ENCODE measurements at regions not wholly inside any gene's neighbourhood (a gene's known extent, or its start where the extent isn't known, plus 50 kb on each side); places are given as distances from the start of the nearest gene placed in this dataset.
A peak's percentile ranks its signal among the peaks of the same experiment; 100 is the strongest.

DNA sequence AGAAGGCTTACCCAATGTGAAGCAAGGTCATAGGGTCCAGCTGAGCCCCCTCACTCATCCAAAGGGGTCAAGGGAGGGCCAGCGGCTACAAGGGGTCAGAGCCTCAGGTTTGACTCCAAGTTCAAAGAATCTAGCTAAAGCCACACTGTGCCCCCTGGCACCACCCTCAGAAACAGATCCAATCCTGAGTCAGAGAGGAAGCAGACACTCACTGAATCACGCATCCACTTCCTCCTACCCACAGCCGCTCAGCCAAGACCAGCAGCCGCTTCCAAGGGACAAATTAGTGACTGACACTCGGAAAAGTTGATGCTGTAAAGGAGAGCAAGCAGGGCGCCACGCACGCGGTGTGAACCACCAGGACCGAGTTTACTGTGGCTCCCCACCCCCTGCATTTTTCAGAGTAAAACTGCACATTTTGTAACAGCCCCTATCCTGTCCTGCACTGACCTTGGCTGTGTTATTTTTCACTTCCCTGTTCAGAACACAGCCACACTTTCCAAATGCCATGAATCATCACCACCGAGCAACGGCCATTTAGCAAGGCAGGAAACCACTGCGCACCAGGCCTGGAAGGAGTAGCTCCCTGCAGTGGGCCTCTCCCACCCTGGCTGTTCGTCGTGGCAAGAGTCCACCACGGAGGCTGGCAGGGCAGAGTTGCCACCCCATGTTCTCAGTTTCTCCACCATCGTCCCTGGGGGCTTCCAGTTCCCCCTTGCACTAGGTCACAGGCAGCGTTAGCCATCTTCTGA is 147.8 kb downstream of the TOMM20 start (continued):
- TF ChIP-seq, protein P1, sequence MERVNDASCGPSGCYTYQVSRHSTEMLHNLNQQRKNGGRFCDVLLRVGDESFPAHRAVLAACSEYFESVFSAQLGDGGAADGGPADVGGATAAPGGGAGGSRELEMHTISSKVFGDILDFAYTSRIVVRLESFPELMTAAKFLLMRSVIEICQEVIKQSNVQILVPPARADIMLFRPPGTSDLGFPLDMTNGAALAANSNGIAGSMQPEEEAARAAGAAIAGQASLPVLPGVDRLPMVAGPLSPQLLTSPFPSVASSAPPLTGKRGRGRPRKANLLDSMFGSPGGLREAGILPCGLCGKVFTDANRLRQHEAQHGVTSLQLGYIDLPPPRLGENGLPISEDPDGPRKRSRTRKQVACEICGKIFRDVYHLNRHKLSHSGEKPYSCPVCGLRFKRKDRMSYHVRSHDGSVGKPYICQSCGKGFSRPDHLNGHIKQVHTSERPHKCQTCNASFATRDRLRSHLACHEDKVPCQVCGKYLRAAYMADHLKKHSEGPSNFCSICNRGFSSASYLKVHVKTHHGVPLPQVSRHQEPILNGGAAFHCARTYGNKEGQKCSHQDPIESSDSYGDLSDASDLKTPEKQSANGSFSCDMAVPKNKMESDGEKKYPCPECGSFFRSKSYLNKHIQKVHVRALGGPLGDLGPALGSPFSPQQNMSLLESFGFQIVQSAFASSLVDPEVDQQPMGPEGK (CRISPR knock-in tag; IDR thresholded peaks at IDR 0.05) = peak; percentile 70
- no peak for TF ChIP-seq NFE2 (CRISPR knock-in tag; IDR thresholded peaks at IDR 0.05)
- TF ChIP-seq POLR2A (IDR thresholded peaks at IDR 0.05; ENCODE audit: insufficient read depth in 1 of 2, low read depth in 2 of 2, low read length in 2 of 2) = peak; percentile 38 to 54
- TF ChIP-seq RFXAP (CRISPR knock-in tag; IDR thresholded peaks at IDR 0.05; ENCODE audit: borderline replicate concordance) = peak; percentile 26; the same call in 1 of the 2 replicates
- no peak for TF ChIP-seq PLRG1 (conservative IDR thresholded peaks at IDR 0.05)
- no peak for TF ChIP-seq SUZ12 (IDR thresholded peaks at IDR 0.05; ENCODE audit: low read depth, low read length)
- TF ChIP-seq NR2F1 (CRISPR knock-in tag; IDR thresholded peaks at IDR 0.05) = peak; percentile 55 to 85
- TF ChIP-seq CENPT (CRISPR knock-in tag; IDR thresholded peaks at IDR 0.05; ENCODE audit: low read depth) = no peak
- TF ChIP-seq, protein P2, sequence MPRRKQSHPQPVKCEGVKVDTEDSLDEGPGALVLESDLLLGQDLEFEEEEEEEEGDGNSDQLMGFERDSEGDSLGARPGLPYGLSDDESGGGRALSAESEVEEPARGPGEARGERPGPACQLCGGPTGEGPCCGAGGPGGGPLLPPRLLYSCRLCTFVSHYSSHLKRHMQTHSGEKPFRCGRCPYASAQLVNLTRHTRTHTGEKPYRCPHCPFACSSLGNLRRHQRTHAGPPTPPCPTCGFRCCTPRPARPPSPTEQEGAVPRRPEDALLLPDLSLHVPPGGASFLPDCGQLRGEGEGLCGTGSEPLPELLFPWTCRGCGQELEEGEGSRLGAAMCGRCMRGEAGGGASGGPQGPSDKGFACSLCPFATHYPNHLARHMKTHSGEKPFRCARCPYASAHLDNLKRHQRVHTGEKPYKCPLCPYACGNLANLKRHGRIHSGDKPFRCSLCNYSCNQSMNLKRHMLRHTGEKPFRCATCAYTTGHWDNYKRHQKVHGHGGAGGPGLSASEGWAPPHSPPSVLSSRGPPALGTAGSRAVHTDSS (CRISPR knock-in tag; conservative IDR thresholded peaks at IDR 0.05) = no peak
- TF ChIP-seq ZNF383 (CRISPR knock-in tag; IDR thresholded peaks at IDR 0.05; ENCODE audit: borderline replicate concordance) = no peak
- TF ChIP-seq MBNL3 (CRISPR knock-in tag; conservative IDR thresholded peaks at IDR 0.05) = no peak
- no peak for TF ChIP-seq MAZ (IDR thresholded peaks at IDR 0.05; ENCODE audit: borderline replicate concordance, low read depth, low read length)
- peak; percentile 68 for TF ChIP-seq MAZ (CRISPR knock-in tag; IDR thresholded peaks at IDR 0.05; ENCODE audit: low read depth)
- no peak for TF ChIP-seq SMARCE1 (IDR thresholded peaks at IDR 0.05; ENCODE audit: borderline replicate concordance)
- peak; percentile 93 for TF ChIP-seq ZBTB38 (CRISPR knock-in tag; IDR thresholded peaks at IDR 0.05)
- TF ChIP-seq, protein P3, sequence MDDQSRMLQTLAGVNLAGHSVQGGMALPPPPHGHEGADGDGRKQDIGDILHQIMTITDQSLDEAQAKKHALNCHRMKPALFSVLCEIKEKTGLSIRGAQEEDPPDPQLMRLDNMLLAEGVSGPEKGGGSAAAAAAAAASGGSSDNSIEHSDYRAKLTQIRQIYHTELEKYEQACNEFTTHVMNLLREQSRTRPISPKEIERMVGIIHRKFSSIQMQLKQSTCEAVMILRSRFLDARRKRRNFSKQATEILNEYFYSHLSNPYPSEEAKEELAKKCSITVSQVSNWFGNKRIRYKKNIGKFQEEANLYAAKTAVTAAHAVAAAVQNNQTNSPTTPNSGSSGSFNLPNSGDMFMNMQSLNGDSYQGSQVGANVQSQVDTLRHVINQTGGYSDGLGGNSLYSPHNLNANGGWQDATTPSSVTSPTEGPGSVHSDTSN (CRISPR knock-in tag; IDR thresholded peaks at IDR 0.05; ENCODE audit: borderline replicate concordance) = no peak
- no peak for TF ChIP-seq ZNF749 (CRISPR knock-in tag; IDR thresholded peaks at IDR 0.05; ENCODE audit: borderline replicate concordance)
- TF ChIP-seq ZNF354B (CRISPR knock-in tag; IDR thresholded peaks at IDR 0.05) = no peak
- TF ChIP-seq, protein P4, sequence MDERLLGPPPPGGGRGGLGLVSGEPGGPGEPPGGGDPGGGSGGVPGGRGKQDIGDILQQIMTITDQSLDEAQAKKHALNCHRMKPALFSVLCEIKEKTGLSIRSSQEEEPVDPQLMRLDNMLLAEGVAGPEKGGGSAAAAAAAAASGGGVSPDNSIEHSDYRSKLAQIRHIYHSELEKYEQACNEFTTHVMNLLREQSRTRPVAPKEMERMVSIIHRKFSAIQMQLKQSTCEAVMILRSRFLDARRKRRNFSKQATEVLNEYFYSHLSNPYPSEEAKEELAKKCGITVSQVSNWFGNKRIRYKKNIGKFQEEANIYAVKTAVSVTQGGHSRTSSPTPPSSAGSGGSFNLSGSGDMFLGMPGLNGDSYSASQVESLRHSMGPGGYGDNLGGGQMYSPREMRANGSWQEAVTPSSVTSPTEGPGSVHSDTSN (CRISPR knock-in tag; IDR thresholded peaks at IDR 0.05) = 0 out of 2 replicates have a peak, but pooled peaks have one; percentile 11
- TF ChIP-seq ZNF709 (CRISPR knock-in tag; IDR thresholded peaks at IDR 0.05) = no peak; the same call in none of the 2 replicates
- peak; percentile 34; the same call in 1 of the 2 replicates for TF ChIP-seq GATA4 (IDR thresholded peaks at IDR 0.05; ENCODE audit: borderline replicate concordance, low read depth)
- peak; percentile 40 for TF ChIP-seq ZSCAN25 (CRISPR knock-in tag; IDR thresholded peaks at IDR 0.05)
- TF ChIP-seq ZNF546 (CRISPR knock-in tag; conservative IDR thresholded peaks at IDR 0.05) = peak; percentile 73; the same call in 1 of the 2 replicates
- TF ChIP-seq, protein P5, sequence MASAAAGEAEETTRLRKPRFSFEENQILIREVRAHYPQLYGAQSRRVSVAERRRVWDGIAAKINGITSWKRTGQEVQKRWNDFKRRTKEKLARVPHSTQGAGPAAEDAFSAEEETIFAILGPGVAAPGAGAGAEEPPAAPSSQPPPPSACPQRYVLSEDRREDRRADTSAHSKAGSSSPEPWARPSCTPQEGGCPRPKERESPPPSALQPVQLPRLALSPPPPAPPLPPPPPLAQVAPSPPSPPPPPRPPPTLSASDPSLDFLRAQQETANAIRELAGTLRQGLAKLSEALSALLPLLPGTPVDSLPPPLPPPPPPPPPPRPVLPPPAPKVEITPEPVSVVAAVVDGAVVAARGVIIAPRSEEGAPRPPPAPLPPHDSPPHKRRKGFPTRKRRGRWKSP (CRISPR knock-in tag; IDR thresholded peaks at IDR 0.05) = peak; percentile 88; the same call in 1 of the 2 replicates
